Neural progenitor cell (in vitro differentiated cells): ENCODE measurements at regions not wholly inside any gene's neighbourhood (a gene's known extent, or its start where the extent isn't known, plus 50 kb on each side); places are given as distances from the start of the nearest gene placed in this dataset.

Source experiments
- EZH2 ChIP-seq: fragments of 200-600 bp; sonication (generic); IDR thresholded peaks from 2 replicates; pipeline ENCODE4 v1.6.1; 2017; ENCODE audit warnings: antibody characterized with exemption, mild to moderate bottlenecking, moderate library complexity
- EZH2phosphoT487 ChIP-seq: fragments of 200-600 bp; sonication (generic); IDR thresholded peaks from 2 replicates; pipeline ENCODE4 v1.6.1; 2017; ENCODE audit warnings: antibody characterized with exemption
- TF ChIP-seq, protein P1 (sequence below): fragments of 200-600 bp; sonication (generic); IDR thresholded peaks from 2 replicates; pipeline ENCODE4 v1.5.1; 2017; ENCODE audit warnings: antibody characterized with exemption, mild to moderate bottlenecking

DNA sequence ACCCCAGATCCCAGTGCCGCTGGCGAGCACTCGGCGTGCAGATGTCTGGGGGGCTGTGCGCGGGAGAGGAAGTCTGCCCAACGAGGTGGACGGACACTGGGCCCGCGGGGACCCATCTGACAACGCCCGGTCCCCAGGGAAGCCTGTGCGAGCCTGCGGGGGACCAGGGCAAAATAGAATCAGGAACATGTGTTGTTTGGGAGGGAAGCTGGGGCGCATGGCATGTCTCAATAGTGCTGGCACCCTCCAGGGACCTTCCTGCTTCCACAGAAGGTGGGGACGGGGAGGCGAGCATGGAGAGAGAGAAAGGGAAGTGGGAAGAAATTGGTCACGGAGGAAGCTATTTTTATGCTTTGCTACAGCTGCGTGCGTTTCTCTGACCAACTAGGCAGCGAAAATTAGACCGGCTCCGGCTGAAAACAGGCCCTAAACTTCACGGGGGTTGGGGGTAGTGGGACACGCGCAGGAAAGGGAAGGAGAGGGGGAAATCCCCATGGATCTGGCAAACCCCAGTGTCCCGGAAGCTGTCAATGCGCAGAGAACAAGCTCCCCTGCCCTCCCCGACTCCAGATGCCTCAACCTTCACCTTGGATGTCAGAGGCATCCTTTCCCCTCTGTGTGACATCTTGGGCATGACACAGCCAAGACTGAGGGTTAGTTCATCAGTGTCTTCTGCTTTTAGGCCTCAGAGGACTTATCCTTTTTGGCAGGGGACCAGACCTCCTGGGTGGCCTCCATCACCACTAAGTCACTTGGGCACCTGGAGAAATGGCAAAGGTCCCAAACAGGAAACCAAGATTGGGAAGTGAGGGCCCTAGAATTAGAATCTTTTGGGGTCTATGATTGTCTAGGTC lies 169.8 kb upstream of the BCOR start:
- TF ChIP-seq, protein P1, sequence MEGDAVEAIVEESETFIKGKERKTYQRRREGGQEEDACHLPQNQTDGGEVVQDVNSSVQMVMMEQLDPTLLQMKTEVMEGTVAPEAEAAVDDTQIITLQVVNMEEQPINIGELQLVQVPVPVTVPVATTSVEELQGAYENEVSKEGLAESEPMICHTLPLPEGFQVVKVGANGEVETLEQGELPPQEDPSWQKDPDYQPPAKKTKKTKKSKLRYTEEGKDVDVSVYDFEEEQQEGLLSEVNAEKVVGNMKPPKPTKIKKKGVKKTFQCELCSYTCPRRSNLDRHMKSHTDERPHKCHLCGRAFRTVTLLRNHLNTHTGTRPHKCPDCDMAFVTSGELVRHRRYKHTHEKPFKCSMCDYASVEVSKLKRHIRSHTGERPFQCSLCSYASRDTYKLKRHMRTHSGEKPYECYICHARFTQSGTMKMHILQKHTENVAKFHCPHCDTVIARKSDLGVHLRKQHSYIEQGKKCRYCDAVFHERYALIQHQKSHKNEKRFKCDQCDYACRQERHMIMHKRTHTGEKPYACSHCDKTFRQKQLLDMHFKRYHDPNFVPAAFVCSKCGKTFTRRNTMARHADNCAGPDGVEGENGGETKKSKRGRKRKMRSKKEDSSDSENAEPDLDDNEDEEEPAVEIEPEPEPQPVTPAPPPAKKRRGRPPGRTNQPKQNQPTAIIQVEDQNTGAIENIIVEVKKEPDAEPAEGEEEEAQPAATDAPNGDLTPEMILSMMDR = no peak
- no peak for TF ChIP-seq EZH2
- TF ChIP-seq EZH2phosphoT487 = no peak
